ENCODE measurements at regions not wholly inside any gene's neighbourhood (a gene's known extent, or its start where the extent isn't known, plus 50 kb on each side); places are given as distances from the start of the nearest gene placed in this dataset.
"Not testable (repeated sequence)": the region's sequence is repeated elsewhere in the genome, so short reads cannot be mapped to it uniquely, and the experiment has no call there.

- no peak for DNase-seq (ENCODE audit: low spot score)
Measured at GRCh38 chr7:39758234-39758970, 135.0 kb downstream of the RALA start.

- no peak for DNase-seq (ENCODE audit: low spot score)
Measured at GRCh38 chr7:39761449-39761848, 138.1 kb downstream of the RALA start.

GRCh38 chr7:39762466-39762865, 139.1 kb downstream of the RALA start:
- DNase-seq (ENCODE audit: low spot score): not testable (repeated sequence)

- not testable (repeated sequence) for DNase-seq (ENCODE audit: low spot score)
Measured at GRCh38 chr7:39762881-39763280, 139.5 kb downstream of the RALA start.

- DNase-seq (ENCODE audit: low spot score): not testable (repeated sequence)
Measured at GRCh38 chr7:39765833-39766232, 142.5 kb downstream of the RALA start.

- DNase-seq (ENCODE audit: low spot score): not testable (repeated sequence)
Measured at GRCh38 chr7:39768439-39768838, 145.1 kb downstream of the RALA start.

- not testable (repeated sequence) for DNase-seq (ENCODE audit: low spot score)
Measured at GRCh38 chr7:39774341-39774851, 151.0 kb downstream of the RALA start.

- DNase-seq (ENCODE audit: low spot score): peak; percentile 21
Measured at GRCh38 chr7:39781557-39781956, 158.2 kb downstream of the RALA start.

- not testable (repeated sequence) for DNase-seq (ENCODE audit: low spot score)
Measured at GRCh38 chr7:39786440-39786839, 163.1 kb downstream of the RALA start.

- not testable (repeated sequence) for DNase-seq (ENCODE audit: low spot score)
Measured at GRCh38 chr7:39791035-39791434, 159.0 kb upstream of the CDK13 start.

- not testable (repeated sequence) for DNase-seq (ENCODE audit: low spot score)
Measured at GRCh38 chr7:39791911-39792310, 158.1 kb upstream of the CDK13 start.

GRCh38 chr7:39793026-39793425, 157.0 kb upstream of the CDK13 start:
- not testable (repeated sequence) for DNase-seq (ENCODE audit: low spot score)

GRCh38 chr7:39793851-39794250, 156.2 kb upstream of the CDK13 start:
- DNase-seq (ENCODE audit: low spot score): not testable (repeated sequence)

- DNase-seq (ENCODE audit: low spot score): not testable (repeated sequence)
Measured at GRCh38 chr7:39796947-39797346, 153.1 kb upstream of the CDK13 start.

GRCh38 chr7:39798077-39798476, 152.0 kb upstream of the CDK13 start:
- not testable (repeated sequence) for DNase-seq (ENCODE audit: low spot score)

GRCh38 chr7:39808796-39809481, 141.1 kb upstream of the CDK13 start:
- no peak for DNase-seq (ENCODE audit: low spot score)

GRCh38 chr7:39810204-39810642, 139.8 kb upstream of the CDK13 start:
- DNase-seq (ENCODE audit: low spot score): no peak

- DNase-seq (ENCODE audit: low spot score): no peak
Measured at GRCh38 chr7:39810710-39811109, 139.3 kb upstream of the CDK13 start.

- peak; percentile 10 for DNase-seq (ENCODE audit: low spot score)
Measured at GRCh38 chr7:39811161-39811614, 138.9 kb upstream of the CDK13 start.

GRCh38 chr7:39816462-39817060, 133.5 kb upstream of the CDK13 start:
- DNase-seq (ENCODE audit: low spot score): peak; percentile 11

- no peak for DNase-seq (ENCODE audit: low spot score)
Measured at GRCh38 chr7:39819514-39819913, 130.5 kb upstream of the CDK13 start.

- DNase-seq (ENCODE audit: low spot score): no peak
Measured at GRCh38 chr7:39824456-39825200, 125.4 kb upstream of the CDK13 start.

Measured in kidney capillary endothelial cell (primary cell).